GM21423 (cell line): ENCODE measurements at regions not wholly inside any gene's neighbourhood (a gene's known extent, or its start where the extent isn't known, plus 50 kb on each side); places are given as distances from the start of the nearest gene placed in this dataset.
"Not testable (repeated sequence)": the region's sequence is repeated elsewhere in the genome, so short reads cannot be mapped to it uniquely, and the experiment has no call there.

Experiments
- ATAC-seq: cut with Tn5 transposase; IDR thresholded peaks from one replicate; pipeline ENCODE4 v1.9.1; 2021; ENCODE audit warnings: mild to moderate bottlenecking, moderate library complexity; ENCODE audit not compliant: unreplicated experiment

DNA sequence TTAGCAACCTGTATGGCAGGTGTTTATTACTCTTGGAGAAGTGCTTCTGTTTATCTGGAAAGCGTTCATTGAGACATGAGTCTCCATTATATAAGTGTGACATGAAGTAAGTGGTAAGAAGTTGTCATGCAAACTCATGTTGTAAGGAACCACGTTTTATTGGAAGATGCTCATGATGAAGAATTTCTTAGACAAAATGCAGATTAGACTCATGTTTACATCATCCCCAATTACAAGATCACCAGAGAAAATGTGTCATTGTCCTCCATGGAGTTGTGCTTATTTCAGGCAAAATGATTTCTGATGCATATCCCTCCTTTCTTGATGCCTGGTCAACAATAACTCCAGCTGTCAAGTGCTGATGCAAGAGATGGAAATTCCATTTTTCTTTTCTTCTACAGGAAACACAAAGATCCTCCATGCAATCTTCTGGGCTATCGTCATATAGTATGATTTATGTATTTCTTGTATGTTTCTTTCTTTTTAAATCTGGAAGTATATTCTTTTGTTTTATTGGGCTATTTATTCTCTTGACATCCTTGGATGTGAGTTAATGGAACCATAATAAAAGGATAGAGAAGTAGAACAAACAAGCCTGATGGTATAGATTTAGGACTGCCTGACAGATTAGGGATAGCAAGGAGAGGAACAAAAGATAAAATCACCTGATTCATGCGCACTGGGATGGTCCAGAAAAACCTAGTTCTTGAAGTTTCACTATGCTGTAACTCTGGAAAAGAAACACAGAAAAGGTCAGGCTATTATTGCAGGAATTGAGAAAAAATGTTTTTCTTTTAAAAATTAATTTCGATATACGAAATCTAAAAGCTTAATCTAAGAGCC is 50.7 kb upstream of the DIAPH3 start:
- no peak for ATAC-seq

DNA sequence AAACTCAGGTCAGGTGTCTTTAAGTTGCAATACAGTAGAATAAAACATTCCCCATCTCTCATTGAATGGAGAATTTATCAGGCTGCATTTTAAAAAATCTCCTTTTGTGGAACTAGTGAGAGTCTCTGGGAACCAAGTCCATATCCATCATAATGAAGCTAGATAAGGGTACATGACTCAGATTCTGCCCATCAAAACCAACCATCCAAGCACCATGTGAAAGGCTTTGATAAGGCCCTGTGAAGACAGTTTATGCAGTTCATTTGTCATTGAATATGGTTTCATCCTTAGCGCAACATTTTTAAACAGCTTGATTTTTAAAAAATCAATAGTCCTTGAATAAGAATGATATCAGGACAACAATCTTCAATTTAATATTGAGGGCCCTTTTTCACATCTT is 56.3 kb upstream of the DIAPH3 start:
- ATAC-seq: no peak

DNA sequence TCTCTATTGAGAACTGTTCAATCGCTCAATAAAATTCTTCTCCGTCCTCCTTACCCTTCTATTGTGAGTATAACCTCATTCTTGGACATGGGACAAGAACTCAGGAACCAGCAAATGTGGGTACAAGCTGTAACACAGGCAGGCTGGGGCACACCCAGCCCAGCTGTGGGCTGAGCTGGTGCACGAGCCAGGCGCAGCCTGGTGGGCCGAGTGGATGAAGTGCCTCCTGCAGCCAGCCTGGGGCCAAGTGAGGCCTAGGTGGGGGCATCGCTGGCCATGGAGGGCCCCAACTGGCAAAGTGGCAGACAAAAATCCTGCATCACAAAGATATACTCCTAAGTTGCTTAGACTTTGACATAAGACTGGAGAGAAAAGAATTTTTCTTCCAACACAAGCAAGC is 57.9 kb upstream of the DIAPH3 start:
- ATAC-seq: no peak

DNA sequence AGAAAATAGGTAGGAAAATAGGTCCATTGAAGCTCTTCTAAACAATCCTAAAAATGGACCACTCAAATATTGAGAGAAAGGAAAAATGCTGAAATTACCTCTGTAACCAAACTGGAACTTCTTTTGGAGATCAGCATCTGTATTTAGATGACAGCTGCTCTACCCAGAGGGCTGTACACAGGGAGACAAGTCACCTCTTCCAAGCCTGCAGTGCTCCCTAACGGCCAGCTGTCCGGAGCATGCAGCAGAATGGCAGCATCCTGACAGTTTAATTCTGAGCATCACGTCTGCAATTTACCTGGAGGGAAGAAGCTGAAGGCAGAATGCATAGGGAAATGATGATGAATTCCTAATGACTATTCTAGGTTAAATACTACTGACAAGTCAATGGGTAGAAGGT is 62.8 kb upstream of the DIAPH3 start:
- no peak for ATAC-seq

DNA sequence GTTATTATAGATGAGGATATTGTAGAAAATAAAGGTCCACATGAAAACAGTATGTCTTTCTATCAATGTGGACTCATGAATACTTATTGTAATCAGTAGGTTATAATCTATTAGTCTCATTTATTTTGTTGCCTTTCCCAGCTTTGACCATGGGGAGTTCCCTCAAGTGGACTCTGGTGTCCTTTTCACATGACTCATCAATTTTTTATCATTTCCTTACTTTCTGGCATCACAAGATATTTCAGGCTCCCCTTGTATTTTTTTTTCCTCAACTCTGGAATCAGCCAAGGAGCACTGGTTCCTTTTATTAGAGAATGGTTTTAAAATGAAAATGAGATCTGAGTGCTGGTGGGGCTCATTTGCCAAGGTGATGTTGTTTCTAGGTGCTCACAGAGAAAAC is 63.4 kb upstream of the DIAPH3 start:
- no peak for ATAC-seq

DNA sequence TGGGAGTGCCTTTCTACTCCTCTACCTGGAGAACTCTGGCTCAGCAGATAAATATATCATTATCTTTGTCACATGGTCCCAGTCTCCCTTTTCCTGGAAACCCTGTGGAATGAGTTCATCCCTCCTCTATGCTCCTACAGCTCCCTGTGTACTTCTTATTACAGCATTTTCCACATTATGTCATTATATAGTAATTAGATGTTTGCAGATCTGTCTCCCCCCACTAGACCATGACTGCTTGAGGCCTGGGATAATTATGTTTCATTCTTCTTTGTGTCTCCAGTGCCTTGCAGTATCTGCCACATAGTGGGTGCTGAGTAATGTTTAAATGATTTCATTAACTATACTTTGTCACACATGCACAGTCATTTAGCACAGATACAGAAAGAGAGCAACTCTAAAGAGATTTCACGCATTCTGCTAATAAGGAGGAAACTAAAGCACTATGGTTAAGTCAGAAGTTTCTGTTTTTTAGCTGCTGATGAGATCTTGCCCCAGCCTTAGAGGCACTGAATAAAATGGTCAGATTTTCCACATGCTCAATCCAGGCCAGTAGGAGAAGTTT is 66.1 kb upstream of the DIAPH3 start:
- no peak for ATAC-seq

DNA sequence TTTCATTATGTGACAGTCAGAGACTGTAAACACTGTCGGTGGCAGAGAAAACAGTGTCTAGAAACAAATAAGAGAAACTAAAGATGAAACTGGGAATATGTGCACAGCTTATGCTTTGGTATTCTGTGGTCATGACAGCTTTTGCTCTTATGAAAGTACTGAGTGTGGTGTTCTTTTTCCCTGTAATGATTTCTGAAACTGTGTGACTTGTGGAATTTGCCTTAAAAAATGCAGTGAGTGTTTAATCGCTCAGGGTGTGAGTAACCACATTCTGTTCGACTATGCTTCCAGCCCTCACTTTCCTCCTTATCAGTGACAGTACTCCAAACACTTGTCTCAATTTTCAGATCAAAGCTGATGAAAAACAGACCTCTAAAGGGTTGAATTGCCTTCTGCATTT is 66.9 kb upstream of the DIAPH3 start:
- peak; percentile 69 for ATAC-seq

DNA sequence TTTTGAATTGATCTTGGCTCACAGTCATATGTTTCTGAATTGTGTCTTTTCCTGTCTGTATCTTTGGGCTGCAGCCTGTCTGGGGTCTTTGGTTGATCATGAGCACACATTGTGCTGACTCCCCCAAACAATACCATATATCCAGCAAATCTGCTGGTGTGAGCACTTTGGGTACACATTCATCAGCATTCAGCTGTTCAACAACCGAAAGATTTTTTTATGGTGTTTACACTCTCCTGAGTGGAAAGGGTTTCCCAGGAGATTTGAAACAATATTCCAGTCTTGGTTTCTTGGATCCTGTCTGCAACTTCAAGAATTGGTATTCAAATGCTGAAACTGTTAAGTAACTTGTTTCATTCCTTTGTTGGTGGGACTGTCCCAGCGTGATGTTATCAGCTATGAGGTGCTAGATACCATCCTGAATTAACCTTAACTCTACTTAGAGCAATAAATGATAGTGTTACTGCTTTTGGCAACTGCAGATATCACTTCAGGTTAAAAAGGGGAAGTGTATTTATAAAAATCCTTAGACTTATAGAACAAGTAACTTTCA is 78.4 kb upstream of the DIAPH3 start:
- ATAC-seq: no peak

DNA sequence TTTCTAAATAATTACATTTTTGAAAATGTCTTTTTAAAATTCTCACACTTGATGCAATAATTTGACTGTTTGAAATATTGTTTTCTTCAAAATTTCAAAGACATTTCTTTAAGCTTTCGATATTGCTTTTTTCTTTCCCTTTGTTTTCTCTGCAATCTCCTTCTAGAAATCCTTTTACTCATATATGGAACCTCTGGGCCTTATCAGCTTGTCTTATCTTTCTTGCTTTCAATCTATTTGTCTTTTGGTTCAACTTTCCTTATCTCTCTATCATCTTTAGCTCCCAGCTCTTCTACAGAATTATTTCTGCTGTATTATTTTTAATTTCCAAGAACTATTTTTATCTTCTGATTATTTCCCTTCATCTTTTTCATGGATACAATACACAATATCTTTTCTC is 80.7 kb upstream of the DIAPH3 start:
- ATAC-seq: no peak

DNA sequence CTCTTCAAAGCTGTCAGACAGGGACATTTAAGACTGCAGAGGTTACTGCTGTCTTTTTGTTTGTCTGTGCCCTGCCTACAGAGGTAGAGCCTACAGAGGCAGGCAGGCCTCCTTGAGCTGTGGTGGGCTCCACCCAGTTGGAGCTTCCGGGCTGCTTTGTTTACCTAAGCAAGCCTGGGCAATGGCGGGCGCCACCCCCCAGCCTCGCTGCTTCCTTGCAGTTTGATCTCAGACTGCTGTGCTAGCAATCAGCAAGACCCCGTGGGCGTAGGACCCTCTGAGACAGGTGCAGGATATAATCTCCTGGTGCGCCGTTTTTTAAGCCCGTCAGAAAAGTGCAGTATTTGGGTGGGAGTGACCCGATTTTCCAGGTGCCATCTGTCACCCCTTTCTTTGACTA is 87.7 kb upstream of the DIAPH3 start:
- not testable (repeated sequence) for ATAC-seq

DNA sequence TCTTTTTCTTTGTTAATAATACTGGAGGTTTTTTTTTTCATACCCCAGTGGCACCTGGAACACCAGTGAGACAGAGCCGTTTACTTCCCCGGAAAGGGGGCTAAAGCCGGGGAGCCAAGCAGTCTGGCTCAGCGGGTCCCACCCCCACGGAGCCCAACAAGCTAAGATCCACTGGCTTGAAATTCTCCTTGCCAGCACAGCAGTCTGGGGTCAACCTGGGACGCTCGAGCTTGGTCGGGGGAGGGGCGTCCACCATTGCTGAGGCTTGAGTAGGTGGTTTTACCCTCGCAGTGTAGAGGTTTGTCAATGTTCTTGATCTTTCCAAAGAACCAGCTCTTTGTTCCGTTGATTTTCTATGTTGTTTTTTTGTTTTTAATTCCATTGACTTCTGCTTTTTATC is 94.6 kb upstream of the DIAPH3 start:
- no peak for ATAC-seq

DNA sequence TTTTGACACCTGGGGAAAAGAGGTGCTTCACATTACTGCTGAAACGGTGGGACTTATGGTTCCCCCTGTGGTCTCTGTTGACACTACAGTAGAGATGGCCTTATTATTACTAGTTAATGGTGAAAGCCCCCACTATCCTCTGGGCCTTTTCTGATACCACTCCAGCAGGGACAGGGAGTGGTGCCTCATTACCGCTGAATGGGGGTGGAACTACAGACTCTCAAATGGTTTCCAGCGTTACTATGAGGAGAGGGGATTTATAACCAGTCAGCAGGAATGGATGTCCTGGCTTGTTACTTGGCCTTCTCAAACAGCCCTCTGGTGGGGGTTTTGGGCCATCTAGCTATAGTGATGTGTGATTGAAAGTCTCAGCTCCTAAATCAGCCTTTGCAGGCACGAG is 96.7 kb upstream of the DIAPH3 start:
- no peak for ATAC-seq

DNA sequence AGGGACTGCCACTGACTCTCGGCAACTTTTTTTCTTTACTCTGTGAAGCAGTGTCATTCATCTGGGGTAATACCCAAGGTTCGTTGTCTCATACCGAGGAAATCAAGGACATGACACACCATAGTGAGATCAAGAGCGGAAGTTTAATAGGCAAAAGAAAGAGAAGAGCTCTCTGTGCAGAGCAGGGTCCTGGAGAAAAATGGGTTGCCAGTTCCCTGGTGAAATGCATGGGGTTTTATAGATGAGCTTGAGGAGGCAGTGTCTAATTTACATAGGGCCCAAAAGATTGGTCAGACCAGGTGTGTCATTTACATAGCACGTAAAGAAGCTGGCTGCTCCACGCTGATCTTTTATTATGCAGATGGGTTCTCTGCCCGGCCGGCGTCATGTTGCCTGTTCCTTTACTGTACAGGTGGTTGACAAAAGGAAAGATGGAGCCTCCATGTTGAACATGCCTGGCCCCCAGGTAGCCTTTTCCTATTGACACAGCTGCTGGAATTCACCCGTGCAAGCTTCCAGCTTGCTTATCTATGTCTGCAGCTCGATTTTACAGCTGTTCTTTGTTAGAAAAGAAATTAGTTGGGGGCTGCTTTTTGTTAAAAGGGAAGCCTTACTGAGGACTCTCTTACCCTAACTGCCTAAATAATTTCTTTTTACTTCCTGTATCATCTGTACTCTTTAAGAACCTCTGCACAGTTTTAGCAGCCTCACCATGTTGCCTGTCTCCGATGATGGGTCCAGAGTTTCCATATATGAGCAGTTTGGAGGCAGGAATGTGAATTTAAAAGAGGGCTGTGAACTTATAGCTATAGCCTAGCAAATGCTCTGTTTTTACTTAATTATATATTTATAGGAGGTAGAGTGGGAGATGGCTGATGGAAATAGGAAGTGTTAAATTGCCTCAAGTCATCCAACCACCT is 98.0 kb upstream of the DIAPH3 start:
- no peak for ATAC-seq

DNA sequence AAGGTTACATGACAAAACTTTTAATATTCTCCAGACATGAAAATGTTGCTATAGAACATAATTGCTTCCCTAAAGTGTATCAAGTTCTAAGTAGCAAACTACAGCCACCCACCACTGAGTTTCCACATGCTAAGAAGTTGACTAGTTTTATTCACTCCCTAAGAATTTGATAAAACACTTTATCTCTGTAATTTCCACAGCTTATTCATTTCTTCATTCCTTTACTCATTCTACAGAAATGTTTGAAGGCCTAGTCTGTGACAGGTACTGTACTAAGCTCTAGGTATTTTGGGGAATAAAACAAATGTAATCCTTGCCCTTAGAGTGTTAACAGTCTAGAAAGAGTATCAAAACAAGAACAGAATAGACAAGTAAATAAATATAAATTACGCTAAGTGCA is 101.8 kb upstream of the DIAPH3 start:
- ATAC-seq: no peak

DNA sequence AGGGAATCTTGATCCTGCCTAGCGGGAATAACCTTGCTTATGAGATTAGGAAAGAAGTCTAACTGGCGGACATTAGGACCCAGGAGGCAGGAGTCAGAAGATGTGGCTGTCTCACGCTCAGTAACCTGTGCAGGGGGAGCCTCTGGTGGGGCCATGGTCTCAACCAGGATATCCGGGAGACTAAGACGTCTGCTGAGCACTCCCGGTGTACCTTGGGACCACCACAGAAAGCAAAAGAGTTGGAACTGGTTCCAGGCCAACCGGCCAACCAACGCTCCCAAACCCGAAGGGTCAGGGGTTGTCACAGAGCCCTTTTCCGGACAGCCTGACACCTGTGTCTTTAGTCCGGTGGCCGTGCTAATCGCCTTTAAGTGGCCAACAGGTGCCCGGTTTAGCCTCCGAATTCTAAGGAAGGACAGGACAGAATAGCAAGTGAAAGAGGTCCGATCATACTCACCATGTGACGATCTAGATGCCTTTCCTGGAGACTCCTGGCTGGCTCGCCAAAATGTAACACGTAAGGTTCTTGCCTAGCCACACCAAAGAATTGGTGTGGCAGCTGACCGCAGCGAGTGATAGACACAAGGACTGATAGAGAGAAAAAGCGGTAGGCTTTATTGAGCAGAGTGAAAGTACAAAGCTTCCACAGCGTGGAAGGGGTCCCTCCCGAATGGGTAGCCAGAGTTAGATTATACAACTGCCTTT is 103.9 kb upstream of the DIAPH3 start:
- ATAC-seq: peak; percentile 89

DNA sequence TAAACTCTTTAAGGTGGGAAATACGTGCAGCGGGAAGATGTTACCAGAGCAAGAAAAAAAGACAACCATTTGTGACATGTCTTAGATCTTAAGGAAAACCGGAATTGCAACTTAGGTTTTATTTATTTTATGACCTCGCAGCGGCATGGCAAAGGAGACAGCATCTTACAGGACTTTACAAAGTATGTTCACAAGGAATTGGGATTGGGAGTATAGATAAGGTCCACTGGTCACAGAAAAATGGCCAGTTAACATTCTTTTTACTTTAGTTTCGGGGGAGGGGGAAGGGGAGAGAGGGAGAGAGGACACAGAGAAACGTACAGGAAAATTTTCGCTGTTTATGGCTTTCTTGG is 104.5 kb upstream of the DIAPH3 start:
- ATAC-seq: no peak

DNA sequence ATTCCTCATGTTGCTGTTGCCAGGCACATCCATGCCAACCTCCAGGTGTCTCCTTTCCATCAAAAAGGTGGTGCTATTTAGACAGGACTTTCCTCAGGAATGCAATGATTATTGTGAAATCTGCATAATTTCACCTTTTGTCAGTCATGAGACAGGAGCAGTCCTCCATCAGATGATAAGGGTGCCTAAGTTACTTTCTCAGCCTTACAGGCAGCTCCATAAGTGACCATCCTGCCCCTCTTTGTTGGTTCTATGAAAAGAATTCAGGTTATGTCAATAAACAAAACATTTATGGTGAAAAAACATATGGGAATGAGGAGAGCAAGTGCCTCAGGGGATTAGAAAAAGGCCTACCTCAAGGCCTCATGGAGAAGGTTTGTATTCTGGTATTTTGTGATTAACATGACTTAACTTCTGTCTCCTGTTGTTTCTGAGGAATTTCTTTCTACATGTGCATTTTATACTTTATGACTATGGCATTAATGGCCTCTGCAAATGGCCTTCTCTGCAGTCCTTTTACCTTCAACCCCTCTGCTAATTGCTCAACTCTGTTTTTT is 110.3 kb upstream of the DIAPH3 start:
- no peak for ATAC-seq

DNA sequence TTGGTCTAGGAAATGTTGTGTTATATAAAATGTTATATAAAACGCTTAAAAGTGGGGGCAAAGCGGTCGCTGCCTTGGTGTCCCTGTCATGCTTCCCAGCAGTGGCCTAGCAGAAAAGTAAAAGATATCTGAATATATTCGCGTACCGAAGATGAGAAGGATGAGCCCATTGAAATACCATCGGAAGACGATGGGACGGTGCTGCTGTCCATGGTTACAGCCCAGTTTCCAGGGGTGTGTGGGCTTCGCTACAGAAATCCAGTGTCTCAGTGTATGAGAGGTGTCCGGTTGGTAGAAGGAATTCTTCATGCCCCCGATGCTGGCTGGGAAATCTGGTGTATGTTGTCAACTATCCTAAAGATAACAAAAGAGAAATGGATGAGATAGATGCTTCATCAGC is 110.9 kb upstream of the DIAPH3 start:
- no peak for ATAC-seq

DNA sequence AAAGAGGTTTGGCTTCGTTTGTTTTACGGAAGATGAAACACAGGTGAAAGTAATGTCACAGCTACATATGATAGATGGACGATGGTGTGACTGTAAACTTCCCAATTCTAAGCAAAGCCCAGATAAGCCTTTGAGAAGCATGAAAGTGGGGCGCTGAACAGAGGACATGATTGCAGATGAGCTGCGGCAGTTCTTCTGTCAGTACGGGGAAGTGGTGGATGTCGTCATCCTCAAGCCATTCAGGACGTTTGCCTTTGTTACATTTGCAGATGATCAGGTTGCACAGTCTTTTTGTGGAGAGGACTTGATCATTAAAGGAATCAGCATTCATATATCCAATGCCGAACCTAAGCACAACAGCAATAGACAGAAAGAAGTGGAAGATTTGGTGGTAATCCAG is 111.5 kb upstream of the DIAPH3 start:
- ATAC-seq: no peak

DNA sequence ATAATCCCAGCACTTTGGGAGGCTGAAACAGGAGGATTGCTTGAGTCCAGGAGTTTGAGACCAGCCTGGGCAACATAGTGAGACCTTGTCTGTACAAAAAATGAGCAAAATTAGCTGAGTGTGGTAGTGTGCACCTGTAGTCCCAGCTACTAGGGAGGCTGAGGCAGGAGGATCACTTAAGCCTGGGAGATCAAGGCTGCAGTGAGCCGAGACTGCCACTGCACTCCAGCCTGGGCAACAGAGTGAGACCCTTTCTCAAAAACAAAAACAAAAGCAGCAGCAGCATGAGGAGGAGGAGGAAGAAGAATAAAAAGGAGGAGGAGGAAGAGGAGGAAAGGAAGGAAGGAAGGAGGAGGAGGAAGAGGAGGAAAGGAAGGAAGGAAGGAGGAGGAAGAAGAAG is 116.5 kb upstream of the TDRD3 start:
- not testable (repeated sequence) for ATAC-seq

DNA sequence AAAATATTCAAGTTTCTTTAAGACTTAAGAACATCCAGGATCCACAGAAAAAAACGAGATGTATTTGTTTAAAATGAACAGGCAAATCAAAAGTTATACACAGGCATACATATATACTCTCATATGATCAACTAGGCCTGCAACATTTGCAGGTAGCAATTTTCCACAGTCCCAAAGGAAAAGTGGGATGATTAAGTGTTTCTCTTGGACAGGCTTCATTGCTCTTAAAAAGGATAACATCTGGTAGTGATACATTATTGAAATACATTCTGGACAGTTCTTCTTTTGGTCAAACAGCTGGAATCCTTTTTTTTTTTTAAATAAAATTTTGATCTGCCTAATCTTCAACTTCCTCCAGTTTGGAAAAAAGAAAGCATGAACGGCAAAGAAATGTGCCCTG is 114.8 kb upstream of the TDRD3 start:
- no peak for ATAC-seq
